Choroid plexus epithelial cell (primary cell): ENCODE measurements at regions not wholly inside any gene's neighbourhood (a gene's known extent, or its start where the extent isn't known, plus 50 kb on each side); places are given as distances from the start of the nearest gene placed in this dataset.

Experiments
- DNase-seq: peaks from one replicate; pipeline ENCODE4 v3.0.0-alpha.2; 2010; ENCODE audit warnings: low read depth
- H3K4me3 ChIP-seq: 2 replicates; pipeline ENCODE4 v1.5.1; 2011; ENCODE audit warnings: low read depth, mild to moderate bottlenecking, control low read depth, low read length, moderate library complexity
- TF ChIP-seq, protein P1 (sequence below): conservative IDR thresholded peaks from 2 replicates; pipeline ENCODE4 v1.5.1; 2011; ENCODE audit warnings: low read depth, mild to moderate bottlenecking, control low read depth, inconsistent platforms, low read length, moderate library complexity

DNA sequence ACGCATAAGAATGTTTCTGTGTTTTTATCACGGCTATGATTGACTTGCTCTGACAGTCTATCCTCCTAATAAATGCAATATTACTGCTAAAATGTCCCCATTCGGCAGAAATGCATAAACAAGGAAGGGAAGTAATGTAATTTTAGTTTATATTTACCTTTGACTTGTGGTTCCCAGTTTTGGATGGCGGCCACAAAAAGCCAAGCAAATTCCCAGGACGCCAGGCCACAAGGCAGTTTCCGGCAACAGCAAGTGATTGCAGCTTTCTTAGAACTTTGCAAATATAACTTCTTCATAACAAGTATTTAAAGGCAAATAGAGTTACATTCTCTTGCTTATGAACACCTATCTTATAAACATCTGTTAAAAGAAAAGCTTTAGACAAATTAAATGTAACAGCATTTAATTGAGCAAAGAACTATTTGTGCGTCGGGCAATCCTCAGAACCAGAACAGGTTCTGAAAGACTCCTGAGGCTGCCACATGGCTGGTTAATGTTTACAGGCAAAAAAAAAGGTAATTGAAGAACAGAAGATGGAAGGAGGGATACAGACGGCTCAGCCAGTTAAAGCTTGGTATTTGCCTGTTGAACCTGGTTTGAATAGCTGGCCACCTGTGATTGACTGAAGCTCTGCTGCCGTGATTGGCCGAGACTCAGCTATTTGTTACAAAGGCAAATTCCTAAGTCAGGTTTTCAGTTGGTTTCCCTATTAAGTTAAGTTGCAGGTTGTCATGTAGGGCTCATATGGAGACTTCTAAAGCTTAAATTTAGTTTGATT, 80.8 kb downstream of the C21orf91 start:
- no peak overlapping the region for H3K4me3 ChIP-seq
- DNase-seq = peak; percentile 53
- TF ChIP-seq, protein P1, sequence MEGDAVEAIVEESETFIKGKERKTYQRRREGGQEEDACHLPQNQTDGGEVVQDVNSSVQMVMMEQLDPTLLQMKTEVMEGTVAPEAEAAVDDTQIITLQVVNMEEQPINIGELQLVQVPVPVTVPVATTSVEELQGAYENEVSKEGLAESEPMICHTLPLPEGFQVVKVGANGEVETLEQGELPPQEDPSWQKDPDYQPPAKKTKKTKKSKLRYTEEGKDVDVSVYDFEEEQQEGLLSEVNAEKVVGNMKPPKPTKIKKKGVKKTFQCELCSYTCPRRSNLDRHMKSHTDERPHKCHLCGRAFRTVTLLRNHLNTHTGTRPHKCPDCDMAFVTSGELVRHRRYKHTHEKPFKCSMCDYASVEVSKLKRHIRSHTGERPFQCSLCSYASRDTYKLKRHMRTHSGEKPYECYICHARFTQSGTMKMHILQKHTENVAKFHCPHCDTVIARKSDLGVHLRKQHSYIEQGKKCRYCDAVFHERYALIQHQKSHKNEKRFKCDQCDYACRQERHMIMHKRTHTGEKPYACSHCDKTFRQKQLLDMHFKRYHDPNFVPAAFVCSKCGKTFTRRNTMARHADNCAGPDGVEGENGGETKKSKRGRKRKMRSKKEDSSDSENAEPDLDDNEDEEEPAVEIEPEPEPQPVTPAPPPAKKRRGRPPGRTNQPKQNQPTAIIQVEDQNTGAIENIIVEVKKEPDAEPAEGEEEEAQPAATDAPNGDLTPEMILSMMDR = no peak

- DNase-seq = no peak
- TF ChIP-seq, protein P1 = no peak
- H3K4me3 ChIP-seq = no peak overlapping the region
These were observed 83.1 kb downstream of the C21orf91 start for GRCh38 chr21:17736072-17736471.

- no peak for DNase-seq
- TF ChIP-seq, protein P1 = no peak
- no peak overlapping the region for H3K4me3 ChIP-seq
These were observed 85.9 kb downstream of the C21orf91 start for GRCh38 chr21:17733209-17733608.

- TF ChIP-seq, protein P1 = no peak
- DNase-seq = peak; percentile 73
- H3K4me3 ChIP-seq = no peak overlapping the region
These were observed 86.8 kb downstream of the C21orf91 start for GRCh38 chr21:17732306-17732705.

DNA sequence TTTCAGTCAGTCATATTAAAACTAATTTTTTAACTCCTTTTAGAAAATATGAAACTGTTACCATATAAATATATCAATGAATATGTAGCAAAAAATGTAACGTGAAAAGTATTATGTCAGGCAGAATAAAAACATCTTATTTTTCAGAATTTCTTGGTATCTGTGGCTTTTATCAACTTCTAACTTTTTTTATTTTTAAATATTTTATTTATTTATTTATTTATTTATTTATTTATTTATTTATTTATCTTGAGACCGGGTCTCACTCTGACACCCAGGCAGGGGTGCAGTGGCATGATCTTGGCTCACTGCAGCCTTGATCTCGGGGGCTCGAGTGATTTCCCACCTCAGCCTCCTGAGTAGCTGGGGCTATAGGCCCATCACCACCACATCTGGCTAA, 87.6 kb downstream of the C21orf91 start:
- TF ChIP-seq, protein P1 = no peak
- H3K4me3 ChIP-seq = no peak overlapping the region
- no peak for DNase-seq

DNA sequence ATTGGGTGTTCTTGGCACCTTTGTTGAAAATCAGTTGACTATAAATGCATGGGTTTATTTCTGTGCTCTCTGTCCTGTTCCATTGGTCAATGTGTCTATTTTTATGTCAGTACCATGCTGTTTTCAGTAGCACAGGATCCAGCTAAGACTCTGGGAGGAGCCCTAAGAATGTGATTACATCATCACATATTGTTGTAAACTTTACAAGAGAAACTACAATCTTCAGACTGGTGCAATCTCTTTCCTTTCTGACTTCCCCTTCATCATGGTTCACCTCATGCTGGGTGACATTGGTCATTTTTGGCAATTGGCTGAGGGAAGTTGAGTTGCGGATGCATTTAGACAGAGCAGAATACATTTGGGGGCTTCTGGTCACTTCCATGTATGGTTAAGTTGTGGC, 88.4 kb downstream of the C21orf91 start:
- peak; percentile 82 for DNase-seq
- no peak overlapping the region for H3K4me3 ChIP-seq
- TF ChIP-seq, protein P1 = no peak

- no peak for DNase-seq
- TF ChIP-seq, protein P1 = no peak
- H3K4me3 ChIP-seq = no peak overlapping the region
These were observed 89.7 kb downstream of the C21orf91 start for GRCh38 chr21:17729455-17729854.
